ENCODE measurements at regions not wholly inside any gene's neighbourhood (a gene's known extent, or its start where the extent isn't known, plus 50 kb on each side); places are given as distances from the start of the nearest gene placed in this dataset.

DNA sequence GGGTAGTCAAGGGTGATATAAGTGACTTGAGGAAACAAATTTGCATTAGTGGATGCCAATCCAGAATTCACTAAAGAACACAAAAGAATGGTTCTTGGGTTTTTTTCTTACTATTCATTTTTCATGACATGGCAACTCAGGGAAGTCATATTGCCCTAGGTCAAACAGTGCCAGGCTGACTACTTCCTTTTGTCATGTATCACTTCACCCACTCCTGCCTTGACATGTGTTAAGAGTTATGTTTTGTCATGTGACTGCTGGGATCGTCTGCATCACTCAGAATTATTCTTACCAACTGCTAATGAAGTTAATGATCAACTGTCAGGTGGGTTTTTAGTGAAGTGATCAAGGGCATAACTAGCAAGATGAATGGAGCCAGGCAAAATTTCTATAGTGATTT lies 74.2 kb downstream of the PRORP start:
- no peaks in the 10 kb centered on the region for H3K27me3 ChIP-seq (ENCODE audit: control insufficient read depth, insufficient read depth, low read length)
- no peak overlapping the region for H3K27ac ChIP-seq (ENCODE audit: low read depth, low read length)
- DNase-seq (ENCODE audit: low read depth, low spot score): no peak
- no peak overlapping the region for H3K4me3 ChIP-seq (ENCODE audit: low read depth, low read length)
- CTCF ChIA-PET: interaction anchor here (0.6 to 1.7 kb wide), 2 partner anchors 19 to 243 kb away, joined by 3 to 8 read pairs; no protein-coding TSS in a partner anchor
- no peak for TF ChIP-seq CTCF (IDR thresholded peaks at IDR 0.05; ENCODE audit: low read depth, low read length)
- H3K9me3 ChIP-seq (ENCODE audit: control insufficient read depth, insufficient read depth, low read length): no peaks in the 10 kb centered on the region
- POLR2A ChIA-PET: no interaction called here

- Histone ChIP-seq H3K9me3 (ENCODE audit: control insufficient read depth, insufficient read depth, low read length) (no peaks in the 10 kb centered on the region), H3K27me3 (ENCODE audit: control insufficient read depth, insufficient read depth, low read length) (no peaks in the 10 kb centered on the region), H3K4me3 (ENCODE audit: low read depth, low read length) (no peak overlapping the region), H3K27ac (ENCODE audit: low read depth, low read length) (no peak overlapping the region)
- no peak for TF ChIP-seq CTCF (IDR thresholded peaks at IDR 0.05; ENCODE audit: low read depth, low read length)
- DNase-seq (ENCODE audit: low read depth, low spot score): no peak
- ChIA-PET POLR2A (no interaction called here), CTCF (interaction anchor here (1.3 to 1.7 kb wide), 2 partner anchors 18 to 208 kb away, joined by 4 to 8 read pairs; partner anchors contain the start of gene NFKBIA)
These were observed 74.7 kb downstream of the PRORP start for GRCh38 chr14:35197015-35197414.

DNA sequence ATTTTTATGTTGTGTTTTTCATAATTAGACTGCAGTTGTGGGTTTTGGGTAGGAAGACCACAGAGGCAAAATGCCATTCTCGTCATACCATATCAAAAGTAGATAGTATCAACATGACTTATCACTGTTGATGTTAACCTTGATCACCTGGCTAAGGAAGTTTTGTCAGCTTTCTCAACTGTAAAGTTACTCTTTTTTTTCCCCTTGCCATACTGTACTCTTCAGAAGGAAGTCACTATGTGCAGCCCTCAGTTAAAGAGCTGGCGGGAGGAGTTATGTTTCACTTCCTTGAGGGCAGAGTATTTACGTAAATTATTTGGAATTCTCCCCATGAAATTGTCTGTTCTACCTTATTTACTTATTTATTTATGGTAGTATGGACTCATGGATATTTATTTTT lies 78.7 kb downstream of the PRORP start:
- no peak overlapping the region for H3K27ac ChIP-seq (ENCODE audit: low read depth, low read length)
- no peaks in the 10 kb centered on the region for H3K9me3 ChIP-seq (ENCODE audit: control insufficient read depth, insufficient read depth, low read length)
- POLR2A ChIA-PET: no interaction called here
- no peak for DNase-seq (ENCODE audit: low read depth, low spot score)
- no peaks in the 10 kb centered on the region for H3K27me3 ChIP-seq (ENCODE audit: control insufficient read depth, insufficient read depth, low read length)
- CTCF ChIA-PET: interaction anchor here (1.0 to 1.6 kb wide), 2 partner anchors 13 to 60 kb away, joined by 3 to 4 read pairs; no protein-coding TSS in a partner anchor
- no peak overlapping the region for H3K4me3 ChIP-seq (ENCODE audit: low read depth, low read length)
- no peak for TF ChIP-seq CTCF (IDR thresholded peaks at IDR 0.05; ENCODE audit: low read depth, low read length)

GRCh38 chr14:35202195-35202594 lies 79.8 kb downstream of the PRORP start:
- H3K4me3 ChIP-seq (ENCODE audit: low read depth, low read length): no peak overlapping the region
- no peaks in the 10 kb centered on the region for H3K27me3 ChIP-seq (ENCODE audit: control insufficient read depth, insufficient read depth, low read length)
- H3K9me3 ChIP-seq (ENCODE audit: control insufficient read depth, insufficient read depth, low read length): no peaks in the 10 kb centered on the region
- DNase-seq (ENCODE audit: low read depth, low spot score): no peak
- ChIA-PET POLR2A (no interaction called here), CTCF (interaction anchor here (0.6 to 2.5 kb wide), 3 partner anchors 13 to 61 kb away, joined by 3 to 12 read pairs (median 3); no protein-coding TSS in a partner anchor)
- TF ChIP-seq CTCF (IDR thresholded peaks at IDR 0.05; ENCODE audit: low read depth, low read length): no peak
- no peak overlapping the region for H3K27ac ChIP-seq (ENCODE audit: low read depth, low read length)

GRCh38 chr14:35205737-35206136 lies 83.4 kb downstream of the PRORP start:
- no peaks in the 10 kb centered on the region for H3K9me3 ChIP-seq (ENCODE audit: control insufficient read depth, insufficient read depth, low read length)
- no peak overlapping the region for H3K27ac ChIP-seq (ENCODE audit: low read depth, low read length)
- no peaks in the 10 kb centered on the region for H3K27me3 ChIP-seq (ENCODE audit: control insufficient read depth, insufficient read depth, low read length)
- POLR2A ChIA-PET: no interaction called here
- DNase-seq (ENCODE audit: low read depth, low spot score): no peak
- H3K4me3 ChIP-seq (ENCODE audit: low read depth, low read length): no peak overlapping the region
- CTCF ChIA-PET: interaction anchor here (0.6 to 2.4 kb wide), 2 partner anchors 9 to 29 kb away, joined by 3 to 8 read pairs; no protein-coding TSS in a partner anchor
- no peak for TF ChIP-seq CTCF (IDR thresholded peaks at IDR 0.05; ENCODE audit: low read depth, low read length)

Measured in AG04450 (cell line).